HG03280 (cell line): ENCODE measurements at regions not wholly inside any gene's neighbourhood (a gene's known extent, or its start where the extent isn't known, plus 50 kb on each side); places are given as distances from the start of the nearest gene placed in this dataset.
A peak's percentile ranks its signal among the peaks of the same experiment; 100 is the strongest.
"Not testable (repeated sequence)": the region's sequence is repeated elsewhere in the genome, so short reads cannot be mapped to it uniquely, and the experiment has no call there.

Source experiments
- ATAC-seq: cut with Tn5 transposase; IDR thresholded peaks from one replicate; pipeline ENCODE4 v1.9.1; 2021; ENCODE audit warnings: mild to moderate bottlenecking, moderate library complexity; ENCODE audit not compliant: unreplicated experiment

- ATAC-seq = no peak
These were observed 277.0 kb upstream of the TBX18 start for GRCh38 chr6:85041376-85041775.

GRCh38 chr6:85037221-85037620 lies 272.8 kb upstream of the TBX18 start:
- ATAC-seq = no peak

- ATAC-seq = no peak
These were observed 271.4 kb upstream of the TBX18 start for GRCh38 chr6:85035766-85036165.

GRCh38 chr6:85033547-85033946 lies 269.1 kb upstream of the TBX18 start:
- no peak for ATAC-seq

GRCh38 chr6:85026021-85026420 lies 261.6 kb upstream of the TBX18 start:
- ATAC-seq = no peak

- ATAC-seq = no peak
These were observed 259.3 kb upstream of the TBX18 start for GRCh38 chr6:85023721-85024120.

- ATAC-seq = no peak
These were observed 253.0 kb upstream of the TBX18 start for GRCh38 chr6:85017352-85017751.

GRCh38 chr6:85016726-85017125 lies 252.3 kb upstream of the TBX18 start:
- ATAC-seq = no peak

GRCh38 chr6:85015396-85015990 lies 251.1 kb upstream of the TBX18 start:
- ATAC-seq = peak; percentile 76

- ATAC-seq = no peak
These were observed 246.5 kb upstream of the TBX18 start for GRCh38 chr6:85010865-85011264.

- no peak for ATAC-seq
These were observed 244.1 kb upstream of the TBX18 start for GRCh38 chr6:85008296-85009009.

- ATAC-seq = no peak
These were observed 242.0 kb upstream of the TBX18 start for GRCh38 chr6:85006362-85006761.

GRCh38 chr6:85005494-85005893 lies 241.1 kb upstream of the TBX18 start:
- no peak for ATAC-seq

- ATAC-seq = no peak
These were observed 240.1 kb upstream of the TBX18 start for GRCh38 chr6:85004361-85004995.

GRCh38 chr6:85002847-85003246 lies 238.4 kb upstream of the TBX18 start:
- ATAC-seq = no peak

GRCh38 chr6:85000001-85000400 lies 235.6 kb upstream of the TBX18 start:
- no peak for ATAC-seq

GRCh38 chr6:84998223-84998622 lies 233.8 kb upstream of the TBX18 start:
- no peak for ATAC-seq

- ATAC-seq = not testable (repeated sequence)
These were observed 224.4 kb upstream of the TBX18 start for GRCh38 chr6:84988766-84989165.

GRCh38 chr6:84985490-84985889 lies 221.1 kb upstream of the TBX18 start:
- not testable (repeated sequence) for ATAC-seq

GRCh38 chr6:84979541-84979940 lies 215.1 kb upstream of the TBX18 start:
- ATAC-seq = no peak

- ATAC-seq = no peak
These were observed 212.9 kb upstream of the TBX18 start for GRCh38 chr6:84977363-84977705.
